GM18508 (cell line): ENCODE measurements at regions not wholly inside any gene's neighbourhood (a gene's known extent, or its start where the extent isn't known, plus 50 kb on each side); places are given as distances from the start of the nearest gene placed in this dataset.

Experiments used
- ATAC-seq: cut with Tn5 transposase; IDR thresholded peaks from one replicate; pipeline ENCODE4 v1.9.1; 2021; ENCODE audit warnings: moderate number of reproducible peaks; ENCODE audit not compliant: insufficient read depth, unreplicated experiment

DNA sequence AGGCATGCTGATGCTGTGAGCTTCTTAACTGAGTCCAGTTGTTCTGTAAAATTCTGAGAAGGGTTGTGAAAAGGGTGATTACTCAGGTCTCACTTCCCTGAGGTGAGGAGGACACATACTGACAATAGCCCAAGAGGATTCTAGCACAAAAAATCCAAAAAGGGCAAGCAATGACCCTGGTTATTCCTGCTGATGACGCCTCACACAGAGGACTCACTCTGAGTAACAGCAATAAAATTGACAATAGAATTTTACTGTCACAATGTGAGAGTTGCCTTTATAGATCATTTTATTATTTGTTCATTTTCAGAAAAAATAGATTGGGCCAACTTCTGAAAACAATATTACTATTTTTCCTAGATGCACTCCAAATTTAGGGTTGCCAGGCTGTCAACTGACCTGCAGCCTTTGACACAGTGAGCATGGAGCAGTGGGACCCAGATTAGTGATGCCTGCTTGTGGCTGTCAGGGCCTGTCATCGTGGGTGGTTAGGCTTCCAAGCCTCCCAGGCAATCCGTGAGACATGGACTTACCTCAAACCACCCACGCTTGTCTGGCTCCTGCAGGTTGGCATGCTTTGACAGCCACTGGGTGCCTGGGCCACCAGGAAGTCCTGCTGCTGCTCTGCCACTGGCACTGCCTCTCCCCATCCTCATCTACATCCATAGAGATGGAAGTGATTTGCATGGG lies 396.0 kb upstream of the THBS1 start:
- no peak for ATAC-seq

- no peak for ATAC-seq
These were observed 392.6 kb upstream of the THBS1 start for GRCh38 chr15:39188314-39188713.

DNA sequence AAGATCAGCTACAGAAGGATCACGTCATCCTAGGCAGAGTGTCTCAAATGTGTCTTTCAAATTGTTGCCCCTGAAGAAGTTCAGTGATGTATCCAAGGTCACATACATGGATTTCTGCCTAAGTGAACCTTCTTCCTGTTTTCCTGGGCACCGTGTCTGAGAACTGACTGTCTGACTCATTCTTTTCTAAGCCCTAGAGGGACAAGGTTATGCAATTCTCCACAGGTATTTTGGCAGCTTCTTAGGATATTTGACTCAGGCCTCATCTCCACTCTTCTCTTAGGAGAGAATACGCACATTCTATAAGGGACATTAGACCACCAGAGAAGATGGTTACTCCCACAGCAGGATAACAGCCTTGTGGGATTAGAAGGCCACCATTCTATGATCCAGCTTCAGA lies 391.9 kb upstream of the THBS1 start:
- no peak for ATAC-seq

- no peak for ATAC-seq
These were observed 389.0 kb upstream of the THBS1 start for GRCh38 chr15:39191871-39192291.

DNA sequence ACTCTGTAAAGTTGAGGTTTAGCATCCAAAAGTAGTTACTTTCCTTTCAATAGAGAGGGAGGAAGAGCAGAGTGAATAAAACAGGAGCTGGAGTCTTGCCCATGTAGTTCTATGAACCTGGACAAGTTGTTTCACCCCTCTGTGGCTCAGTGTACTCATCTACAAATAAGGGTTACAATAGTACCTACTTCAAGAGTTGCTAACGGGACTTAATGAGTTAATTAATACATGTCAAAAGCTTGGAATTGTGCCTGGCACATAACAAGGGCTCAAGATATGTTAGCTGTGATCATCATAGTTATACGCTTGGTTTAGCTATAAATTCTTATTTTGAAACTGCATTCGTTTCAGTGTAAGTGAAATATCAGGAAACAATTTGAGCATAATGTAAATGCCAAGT lies 388.5 kb upstream of the THBS1 start:
- no peak for ATAC-seq

DNA sequence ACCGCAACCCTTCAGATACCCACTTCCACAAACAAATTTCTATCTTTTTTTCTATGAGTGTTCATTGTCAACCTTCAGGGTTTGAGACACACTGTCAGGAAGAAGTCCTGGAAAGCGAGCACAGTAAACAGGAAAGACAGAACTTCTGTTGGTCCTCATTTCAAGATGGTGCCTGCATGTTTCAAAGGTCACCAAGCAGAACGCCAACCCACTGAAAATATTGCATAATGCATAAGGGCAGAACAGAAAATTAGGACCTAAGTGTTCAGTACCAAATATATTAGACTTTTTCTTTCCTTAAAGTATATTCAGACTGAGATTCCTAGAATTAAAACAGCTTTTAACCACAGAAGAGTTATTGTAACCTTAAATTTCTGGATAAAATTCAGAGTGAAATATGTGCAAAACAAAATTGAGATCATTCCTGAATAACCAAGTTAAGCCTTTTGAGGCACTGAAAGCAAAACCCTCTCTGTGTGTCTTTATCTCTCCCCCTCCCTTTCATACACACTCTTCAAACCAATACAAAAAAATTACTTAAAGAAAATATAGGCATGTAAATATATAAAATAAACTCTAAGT lies 387.8 kb upstream of the THBS1 start:
- no peak for ATAC-seq

- no peak for ATAC-seq
These were observed 387.3 kb upstream of the THBS1 start for GRCh38 chr15:39193611-39194010.

DNA sequence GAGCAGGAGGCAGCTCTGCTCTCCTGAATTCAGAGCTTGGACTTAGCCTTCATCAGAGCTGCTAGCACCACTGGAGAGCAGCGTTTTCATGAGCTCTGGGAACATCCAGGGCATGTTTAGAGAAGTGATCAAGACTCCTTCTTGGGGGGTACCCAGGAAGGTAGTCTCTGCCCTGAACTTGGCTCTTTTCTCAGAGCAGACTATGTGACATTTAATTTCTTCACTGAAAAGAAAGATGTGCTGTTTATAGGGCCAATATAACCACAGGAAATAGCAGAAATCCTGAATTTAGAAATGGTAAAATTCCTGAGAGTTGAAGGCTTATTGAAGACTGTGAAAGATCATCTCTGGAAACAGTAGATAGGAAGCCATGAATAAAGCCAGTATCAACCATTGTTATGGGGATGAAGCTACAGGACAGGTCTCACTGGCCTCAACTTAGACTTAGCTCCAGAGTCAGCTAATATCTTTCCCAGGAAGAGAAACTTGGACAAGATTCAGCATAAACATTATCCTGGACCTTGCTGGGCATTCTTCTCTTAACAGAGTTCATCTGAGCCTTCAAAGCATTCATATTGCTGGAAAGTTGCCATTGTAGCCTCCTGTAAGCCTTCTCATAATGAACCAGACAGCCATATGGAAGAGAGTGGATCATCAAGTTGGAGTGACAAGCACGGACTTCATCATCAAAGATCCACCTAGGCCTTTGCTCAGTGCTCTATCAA lies 386.6 kb upstream of the THBS1 start:
- ATAC-seq = no peak

- no peak for ATAC-seq
These were observed 384.9 kb upstream of the THBS1 start for GRCh38 chr15:39195961-39196486.

- ATAC-seq = no peak
These were observed 382.6 kb upstream of the THBS1 start for GRCh38 chr15:39198044-39199000.

- ATAC-seq = no peak
These were observed 381.8 kb upstream of the THBS1 start for GRCh38 chr15:39199076-39199475.

- ATAC-seq = no peak
These were observed 380.3 kb upstream of the THBS1 start for GRCh38 chr15:39200586-39200985.

- ATAC-seq = no peak
These were observed 378.2 kb upstream of the THBS1 start for GRCh38 chr15:39202641-39203040.

GRCh38 chr15:39204031-39204430 lies 376.8 kb upstream of the THBS1 start:
- ATAC-seq = no peak

DNA sequence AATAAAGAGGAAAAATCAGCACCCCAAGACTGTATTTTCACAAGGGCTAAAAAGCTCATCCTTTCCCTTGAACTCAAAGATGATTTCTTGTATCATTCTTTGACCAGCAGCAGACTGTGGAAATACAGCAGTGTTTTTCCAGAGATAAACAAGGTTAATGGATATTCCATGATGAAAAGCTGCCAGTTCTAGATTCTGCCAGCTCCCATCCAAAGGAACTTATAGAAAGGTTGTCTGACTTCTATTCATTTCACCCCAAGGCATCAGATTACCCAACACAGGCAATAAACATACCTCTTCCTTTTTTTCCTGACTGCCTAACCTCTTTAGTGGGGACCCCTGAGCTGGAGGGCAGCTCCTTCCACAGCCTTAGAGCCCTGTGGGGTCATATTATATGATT lies 375.8 kb upstream of the THBS1 start:
- ATAC-seq = no peak

GRCh38 chr15:39205506-39206371 lies 375.1 kb upstream of the THBS1 start:
- ATAC-seq = no peak

GRCh38 chr15:39207532-39208115 lies 373.3 kb upstream of the THBS1 start:
- ATAC-seq = no peak

DNA sequence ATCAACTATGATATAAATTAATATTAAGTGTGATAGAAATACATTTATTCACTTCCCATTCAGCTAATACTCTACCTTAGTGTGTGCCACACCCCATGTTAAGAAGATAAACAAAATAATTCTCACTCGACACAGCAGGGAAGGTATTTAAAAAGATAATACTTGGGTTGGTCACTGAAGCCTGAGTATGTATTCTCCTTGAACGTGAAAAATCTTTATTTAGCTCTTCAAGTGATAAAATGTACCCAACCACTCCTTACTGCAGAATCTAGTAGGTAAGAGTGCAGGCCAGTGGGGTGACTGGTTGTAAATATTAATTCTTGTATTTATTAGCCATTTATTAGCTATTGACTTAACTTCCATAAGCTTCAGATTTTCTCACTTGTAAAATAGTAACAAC lies 372.7 kb upstream of the THBS1 start:
- ATAC-seq = no peak
